Middle frontal gyrus (tissue), 1 donor: ENCODE measurements at regions not wholly inside any gene's neighbourhood (a gene's known extent, or its start where the extent isn't known, plus 50 kb on each side); places are given as distances from the start of the nearest gene placed in this dataset.
"Not testable (repeated sequence)": the region's sequence is repeated elsewhere in the genome, so short reads cannot be mapped to it uniquely, and the experiment has no call there.

Experiments used
- DNase-seq: peaks from one replicate; pipeline ENCODE4 v3.0.0-alpha.2; 2015; ENCODE audit warnings: low spot score; ENCODE audit errors: extremely low spot score

DNA sequence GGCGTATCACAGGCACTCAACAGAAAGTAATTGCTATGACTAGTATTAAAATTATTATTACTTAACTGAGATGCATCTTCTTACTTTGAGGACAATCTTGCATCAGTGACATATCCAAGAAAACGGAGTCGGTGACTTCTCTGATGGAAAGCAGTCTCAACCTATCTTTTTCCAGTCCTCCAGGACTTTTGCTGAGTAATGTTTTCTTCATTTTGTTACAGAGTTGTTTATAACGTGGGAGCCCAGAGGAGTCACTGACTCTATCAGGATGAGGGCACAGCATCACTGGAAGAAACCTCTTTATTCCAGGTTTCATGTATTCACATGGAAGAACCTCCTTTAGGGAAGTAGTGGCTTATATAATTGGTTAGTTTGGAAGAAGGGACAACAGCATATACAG lies 51.5 kb upstream of the MELK start:
- no peak for DNase-seq

DNA sequence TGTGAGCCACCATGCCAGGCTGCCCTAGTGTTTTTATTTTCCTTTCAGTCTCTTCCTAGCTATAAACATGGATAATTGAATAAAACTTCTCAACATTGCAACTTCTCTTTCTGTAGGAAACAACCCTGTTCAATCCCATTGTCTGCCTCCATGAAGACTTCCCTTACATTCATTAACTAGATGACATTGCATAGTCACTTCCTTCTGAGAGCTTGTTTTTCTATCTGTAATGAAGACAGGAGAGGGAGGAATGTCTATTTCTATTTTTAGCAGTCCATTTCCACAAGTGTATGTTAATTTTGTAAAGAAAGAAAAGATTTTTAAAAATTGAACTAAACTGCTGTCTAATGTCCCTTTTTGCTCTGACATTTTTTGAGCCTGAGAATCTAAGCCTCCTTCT lies 55.6 kb upstream of the MELK start:
- DNase-seq: no peak

DNA sequence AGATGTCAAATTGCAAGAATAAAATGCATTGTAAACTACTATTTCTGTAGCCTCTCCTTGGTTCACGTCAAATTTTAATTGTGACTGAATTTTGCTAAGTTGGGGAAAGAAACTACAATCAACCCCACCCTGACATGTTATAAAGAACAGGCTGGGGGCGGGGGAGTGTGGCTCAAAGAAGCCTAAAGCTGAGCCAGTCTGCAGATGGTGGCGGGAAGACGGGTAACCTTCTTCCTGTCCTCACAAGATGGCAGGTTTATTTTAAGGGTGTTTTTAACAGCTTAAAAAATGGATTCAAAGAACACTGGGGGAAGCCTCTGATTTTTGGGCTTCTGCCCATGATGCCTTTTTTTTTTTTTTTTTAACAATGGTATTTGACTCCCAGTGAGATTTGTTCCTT lies 68.5 kb upstream of the MELK start:
- no peak for DNase-seq

DNA sequence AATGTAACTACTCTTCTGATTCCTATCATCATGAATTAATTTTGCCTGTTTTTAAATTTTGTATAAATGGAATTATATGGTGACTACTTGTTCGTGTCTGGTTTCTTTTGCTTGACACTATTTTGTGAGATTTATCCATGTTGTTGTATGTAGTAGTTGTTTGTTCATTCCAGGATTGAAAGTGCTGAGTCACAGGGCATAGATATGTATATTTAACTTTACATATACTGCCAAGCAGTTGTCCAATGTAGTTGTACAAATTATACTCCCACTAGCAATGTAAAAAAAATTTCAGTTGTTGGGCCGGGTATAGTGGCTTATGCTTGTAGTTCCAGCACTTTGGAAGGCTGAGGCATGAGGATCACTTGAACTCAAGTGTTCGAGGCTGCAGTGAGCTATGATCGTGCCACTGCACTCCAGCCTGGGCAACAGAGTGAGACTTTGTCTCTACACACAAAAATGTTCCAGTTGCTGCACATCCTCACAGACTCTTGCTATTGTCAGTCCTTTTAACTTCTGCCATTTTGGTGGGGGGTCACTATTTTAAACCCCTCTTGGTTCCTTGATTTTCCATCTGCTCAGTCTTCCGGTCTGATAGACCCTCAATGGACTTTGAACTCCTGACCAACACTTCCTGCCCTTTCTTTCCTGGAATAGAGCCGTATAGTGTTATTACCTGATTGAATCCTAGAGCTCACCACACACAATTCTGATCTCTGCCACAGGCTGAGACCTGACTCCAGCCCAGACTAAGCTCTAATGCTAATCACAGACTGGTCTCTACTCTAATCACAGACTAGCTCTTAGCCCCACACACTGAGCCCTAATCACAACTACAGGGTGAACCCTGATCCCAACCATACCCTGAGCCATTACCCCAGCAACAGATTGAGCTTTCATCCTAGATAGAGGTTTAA lies 69.3 kb upstream of the MELK start:
- DNase-seq: no peak

DNA sequence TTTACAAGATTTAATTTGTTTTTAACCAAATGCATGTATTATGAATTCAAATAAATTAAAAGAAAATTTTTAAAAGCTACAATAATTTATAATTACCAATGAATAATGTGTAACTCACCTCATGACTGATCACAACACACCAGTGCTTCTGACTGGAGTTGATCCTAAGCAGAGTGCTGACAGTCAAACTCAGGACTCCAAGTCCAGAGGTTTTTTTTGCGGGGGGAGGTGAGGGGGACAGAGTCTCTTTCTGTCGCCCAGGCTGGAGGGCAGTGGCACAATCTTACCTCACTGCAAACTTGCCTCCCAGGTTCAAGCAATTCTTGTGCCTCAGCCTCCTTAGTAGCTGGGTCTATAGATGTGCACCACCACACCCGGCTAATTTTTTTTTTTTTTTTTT lies 71.0 kb upstream of the MELK start:
- no peak for DNase-seq

DNA sequence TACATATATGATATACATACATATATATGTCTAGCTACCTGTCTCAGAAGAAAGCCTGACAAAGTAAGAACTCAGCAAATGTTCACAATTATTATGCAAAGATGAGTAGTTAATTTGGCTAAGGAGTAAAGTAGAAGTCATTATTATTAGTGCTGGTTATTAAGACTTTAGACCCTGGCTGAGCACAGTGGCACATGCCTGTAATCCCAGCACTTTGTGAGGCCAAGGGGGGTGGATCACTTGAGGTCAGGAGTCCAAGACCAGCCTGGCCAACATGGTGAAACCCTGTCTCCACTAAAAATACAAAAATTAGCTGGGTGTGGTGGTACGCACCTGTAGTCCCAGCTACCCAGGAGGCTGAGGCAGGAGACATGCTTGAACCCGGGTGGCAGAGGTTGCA lies 71.8 kb upstream of the MELK start:
- not testable (repeated sequence) for DNase-seq

DNA sequence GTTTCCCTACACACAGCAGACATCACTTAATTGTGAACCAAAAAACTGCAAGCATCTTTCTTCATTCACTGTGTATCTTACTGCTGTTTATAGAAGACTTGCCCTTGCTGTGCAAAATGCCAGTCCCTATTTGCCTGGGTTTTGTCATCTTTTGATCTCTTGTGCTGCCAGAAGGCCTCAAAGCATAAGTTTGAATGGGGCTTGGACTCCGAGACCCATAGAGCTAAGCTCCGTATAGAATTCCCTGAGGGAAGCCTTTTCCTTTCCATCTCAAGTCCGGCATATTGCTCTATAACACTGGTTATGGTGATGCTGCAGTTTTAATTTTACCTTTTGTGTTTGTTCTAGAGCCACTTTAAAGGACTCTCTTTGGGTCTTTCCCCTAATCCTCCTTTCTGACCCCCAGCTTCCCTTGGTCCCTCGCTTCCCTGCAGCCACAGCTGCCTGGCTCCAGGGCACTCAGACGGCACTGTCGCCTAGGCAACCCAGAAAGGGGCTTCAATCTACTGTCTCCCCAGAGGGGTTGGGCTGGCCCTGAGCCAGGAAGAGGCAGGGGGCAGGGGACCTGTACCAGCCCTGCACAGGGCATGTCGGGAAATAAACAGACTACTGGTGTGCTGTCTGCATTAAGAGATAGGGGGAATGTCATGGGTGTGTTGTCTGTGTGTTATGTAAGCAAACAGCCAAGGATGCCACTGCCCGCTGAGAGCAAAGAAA lies 73.4 kb upstream of the MELK start:
- DNase-seq: no peak

DNA sequence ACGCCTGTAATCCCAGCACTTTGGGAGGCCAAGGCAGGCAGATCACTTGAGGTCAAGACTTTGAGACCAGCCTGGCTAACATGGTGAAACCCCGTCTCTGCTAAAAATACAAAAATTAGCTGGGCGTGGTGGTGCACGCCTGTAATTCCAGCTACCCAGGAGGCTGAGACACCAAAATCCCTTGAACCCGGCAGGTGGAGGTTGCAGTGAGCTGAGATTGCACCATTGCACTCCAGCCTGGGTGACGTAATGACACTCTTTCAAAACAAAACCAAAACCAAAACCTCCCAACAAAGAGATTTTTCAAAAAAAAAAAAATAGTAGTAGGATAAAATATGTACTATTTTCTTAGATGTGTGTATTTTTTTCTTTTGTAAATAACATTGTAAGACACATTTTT lies 79.1 kb upstream of the MELK start:
- DNase-seq: not testable (repeated sequence)

DNA sequence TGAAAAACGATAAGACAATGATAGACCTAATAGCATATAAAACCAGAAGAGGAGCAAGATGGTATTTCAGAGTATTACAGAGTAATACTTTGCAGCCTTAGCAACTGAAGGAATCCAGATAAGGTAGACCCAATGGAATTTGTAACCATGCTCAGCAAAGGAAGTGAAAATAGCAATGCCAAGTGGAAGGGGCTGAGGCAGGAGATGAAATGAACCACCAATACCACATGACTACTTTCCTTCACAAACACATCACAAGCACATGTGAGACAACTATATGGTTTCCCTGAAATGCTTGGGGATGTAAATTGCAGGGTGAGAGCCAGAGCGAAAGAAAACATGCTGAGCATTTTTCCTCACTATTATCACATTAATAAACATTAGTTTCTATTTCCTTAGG lies 79.8 kb upstream of the MELK start:
- no peak for DNase-seq

DNA sequence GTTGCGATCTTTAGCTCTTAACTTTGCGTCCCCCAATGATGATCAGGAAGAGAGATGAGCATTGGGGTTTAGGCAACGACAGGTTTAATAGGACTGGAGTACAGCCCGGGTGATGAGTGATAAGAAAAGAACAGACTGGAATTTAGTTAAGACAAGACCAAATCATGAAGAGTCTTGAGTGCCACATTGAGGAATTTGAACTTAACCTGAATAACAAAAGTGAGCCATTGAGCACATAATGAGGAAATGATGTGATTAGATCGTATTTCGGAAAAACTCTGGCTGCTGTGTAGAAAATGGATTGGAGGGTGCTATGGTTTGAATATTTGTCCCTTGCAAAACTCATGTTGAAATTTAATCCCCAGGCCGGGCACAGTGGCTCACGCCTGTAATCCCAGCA lies 83.2 kb upstream of the MELK start:
- DNase-seq: no peak

DNA sequence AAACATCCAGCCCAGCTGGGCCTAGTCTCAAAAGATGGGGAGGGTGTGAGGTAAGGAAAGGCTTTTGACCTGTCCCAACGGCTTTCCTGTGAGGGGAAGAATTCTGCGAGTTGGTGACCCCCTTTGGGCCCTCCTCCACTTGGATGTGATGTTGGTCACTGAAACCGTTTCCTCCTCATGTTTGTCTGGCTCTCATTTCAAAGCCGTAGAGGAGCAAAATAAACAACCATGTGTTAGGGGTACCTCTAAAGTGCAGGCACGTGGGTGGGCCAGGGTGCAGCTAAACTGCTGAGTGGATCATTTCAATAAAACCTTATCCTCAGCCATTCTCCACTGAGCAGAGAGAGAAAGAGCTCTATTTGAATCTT lies 84.3 kb upstream of the MELK start:
- DNase-seq: no peak

DNA sequence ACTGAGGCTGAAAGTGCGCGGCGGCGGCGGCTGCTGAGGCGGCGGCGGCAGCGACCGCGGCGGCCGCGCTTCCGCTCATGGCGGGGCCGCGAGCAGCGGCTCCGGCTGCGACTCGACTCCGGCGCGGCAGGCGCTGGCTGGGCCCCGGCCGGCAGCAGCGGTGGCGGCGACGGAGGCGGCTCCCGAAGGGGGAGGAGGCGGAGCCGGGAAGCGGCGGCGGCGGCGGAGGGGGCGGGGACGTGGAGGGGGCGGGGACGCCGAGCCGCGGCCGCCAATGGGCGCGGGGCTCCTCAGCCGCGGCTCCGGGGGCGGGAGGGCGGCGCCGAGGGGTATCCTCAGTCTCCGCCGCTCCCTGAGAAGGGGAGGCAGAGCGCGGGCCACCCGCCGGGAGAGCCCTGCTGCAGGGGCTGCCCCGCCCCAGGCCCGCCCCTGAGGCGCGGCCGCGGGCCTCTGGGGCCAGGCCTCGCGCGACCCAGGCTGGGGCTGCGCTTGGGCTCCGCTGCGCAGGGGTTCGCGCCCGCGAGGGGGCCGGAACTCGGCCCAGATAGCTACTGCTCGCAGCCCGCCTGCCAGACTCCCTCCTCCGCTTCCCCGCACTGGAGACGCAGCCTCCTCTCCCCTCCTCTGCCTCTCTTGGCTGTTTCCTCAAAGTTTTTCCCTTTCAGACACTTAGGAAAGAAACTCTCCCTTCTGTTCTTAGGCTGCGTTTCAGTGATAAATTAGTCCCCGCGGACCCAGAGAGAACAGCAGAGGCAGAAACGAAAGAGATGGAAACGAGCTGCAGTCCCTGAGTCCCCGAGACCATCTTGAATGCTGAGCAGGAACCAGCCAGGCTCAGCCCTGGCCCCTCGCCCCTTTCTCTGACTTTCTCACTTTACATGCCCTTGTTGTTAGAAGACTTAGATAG lies 85.0 kb upstream of the MELK start:
- DNase-seq: peak; percentile 82

DNA sequence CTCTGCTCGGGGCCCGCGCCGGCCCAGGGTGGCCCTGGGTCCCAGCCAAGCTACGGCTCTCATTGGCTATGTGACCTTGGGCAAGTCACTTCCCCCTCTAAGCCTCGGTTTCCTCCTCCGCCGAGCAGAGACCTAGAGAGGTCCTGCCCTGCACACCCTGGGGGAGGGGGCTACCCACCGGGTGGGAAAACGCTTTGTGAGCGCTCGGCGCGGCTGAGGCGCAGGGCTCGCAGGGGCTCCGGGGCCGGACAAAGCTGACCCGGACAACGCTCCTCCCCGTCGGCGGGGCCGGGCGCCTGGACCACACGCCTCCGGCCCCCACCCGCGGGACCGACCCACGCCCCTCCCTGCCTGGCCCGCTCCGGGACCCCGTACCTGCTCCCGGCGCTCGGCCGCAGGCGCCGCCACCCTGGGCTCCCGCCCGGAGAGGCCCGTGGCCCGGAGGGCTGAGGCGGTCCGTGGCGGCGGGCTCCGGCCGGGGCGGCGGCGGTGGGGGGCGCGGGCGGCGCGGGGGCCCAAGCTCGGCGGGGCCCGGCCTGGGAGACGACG lies 85.7 kb upstream of the MELK start:
- no peak for DNase-seq

DNA sequence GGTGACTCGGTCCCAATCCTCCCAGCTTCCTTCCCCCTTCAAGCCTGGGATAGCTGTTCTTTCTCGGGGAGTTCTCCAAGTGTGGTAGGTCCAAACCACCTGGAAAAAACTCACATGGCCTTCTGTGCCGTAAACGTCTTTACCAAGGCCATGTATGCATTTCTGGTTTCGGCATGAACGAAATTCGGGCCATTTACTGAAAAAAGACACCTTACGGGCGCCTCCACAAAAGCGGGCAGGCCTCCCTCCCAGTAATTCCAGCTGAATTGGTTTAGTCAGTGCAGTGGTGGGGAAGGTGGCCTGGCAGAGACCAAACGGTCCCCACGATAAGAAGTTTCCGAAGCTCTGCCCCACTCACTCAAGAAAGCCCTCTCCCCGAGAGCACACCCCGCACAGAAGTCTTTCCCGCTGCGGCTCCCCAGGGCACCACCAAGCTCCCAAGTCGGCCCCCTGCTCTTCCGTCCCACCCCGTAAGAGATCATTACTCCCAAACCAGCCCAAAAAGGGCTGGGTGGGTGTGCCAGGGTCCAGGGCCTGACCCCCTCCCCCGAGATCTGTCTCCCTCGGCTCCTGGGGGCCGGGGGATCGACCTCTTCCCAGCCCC lies 86.3 kb upstream of the MELK start:
- DNase-seq: no peak

DNA sequence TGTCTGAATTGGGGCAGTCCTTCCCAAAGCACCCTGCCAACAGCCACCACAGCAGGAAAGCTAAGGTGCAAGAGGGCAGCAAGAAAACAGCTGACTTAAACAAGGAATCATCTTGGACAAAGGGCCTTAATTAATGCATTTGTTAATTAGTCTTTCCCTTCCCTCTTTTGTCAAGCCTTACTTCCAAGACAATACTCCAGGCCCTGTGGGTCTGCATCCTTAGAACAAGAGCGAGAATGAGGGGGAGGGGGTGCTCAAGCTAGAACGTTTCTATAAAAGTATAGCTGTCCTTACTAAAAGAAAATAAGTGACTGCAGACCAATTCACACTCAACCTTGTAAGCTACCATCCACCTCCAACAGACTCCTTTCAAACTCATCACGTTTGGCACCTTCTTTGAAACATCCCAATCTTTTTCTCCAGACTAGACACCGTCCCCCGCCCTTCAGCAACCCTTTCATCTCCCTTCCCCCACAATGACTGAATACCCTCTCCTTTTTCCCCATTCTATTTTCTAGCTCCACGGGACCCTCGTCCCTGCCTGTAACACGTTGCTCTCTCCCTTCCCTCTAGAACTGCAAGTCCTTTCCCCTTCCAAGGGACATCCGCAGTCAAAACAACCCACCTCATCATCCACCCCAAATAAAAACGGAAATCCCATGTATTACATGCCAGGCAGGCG lies 85.7 kb upstream of the RNF38 start:
- no peak for DNase-seq

DNA sequence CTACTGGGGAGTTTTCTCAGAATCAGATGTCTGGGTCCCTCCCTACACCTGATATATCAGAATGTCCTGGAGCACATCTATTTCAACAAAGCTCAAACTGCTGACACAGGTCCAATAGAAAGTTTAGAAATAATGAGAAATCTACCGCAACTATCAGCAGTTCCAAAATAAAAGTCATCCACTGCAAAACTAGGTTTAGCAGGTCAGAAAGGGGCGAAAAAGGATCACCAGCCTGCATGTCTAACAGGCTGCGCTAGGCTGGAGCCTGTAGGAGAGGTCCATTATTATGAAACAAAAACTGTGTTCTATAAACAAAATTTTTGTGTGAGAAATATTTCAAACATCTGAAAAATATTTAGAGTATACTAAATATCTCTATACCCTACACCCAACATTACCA lies 84.1 kb upstream of the RNF38 start:
- no peak for DNase-seq

DNA sequence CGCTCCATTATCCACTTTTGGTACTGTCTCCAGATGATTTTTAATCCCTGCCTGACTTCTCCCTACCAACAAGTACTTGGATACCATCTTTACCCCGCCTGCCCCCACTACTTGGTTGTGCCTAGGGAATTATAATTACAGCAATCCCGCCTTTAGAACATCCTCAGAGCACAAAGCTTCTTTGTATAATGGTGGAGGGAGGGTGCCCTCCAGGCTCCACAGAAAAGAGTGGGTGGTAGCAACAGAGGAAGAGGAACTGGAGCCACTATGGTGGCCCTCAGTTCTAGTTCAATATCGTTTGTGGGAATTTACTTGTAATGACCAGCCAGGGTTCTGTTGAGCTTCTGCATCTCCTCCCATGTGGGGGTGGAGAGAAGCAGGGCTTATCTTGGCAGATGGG lies 79.0 kb upstream of the RNF38 start:
- DNase-seq: no peak

DNA sequence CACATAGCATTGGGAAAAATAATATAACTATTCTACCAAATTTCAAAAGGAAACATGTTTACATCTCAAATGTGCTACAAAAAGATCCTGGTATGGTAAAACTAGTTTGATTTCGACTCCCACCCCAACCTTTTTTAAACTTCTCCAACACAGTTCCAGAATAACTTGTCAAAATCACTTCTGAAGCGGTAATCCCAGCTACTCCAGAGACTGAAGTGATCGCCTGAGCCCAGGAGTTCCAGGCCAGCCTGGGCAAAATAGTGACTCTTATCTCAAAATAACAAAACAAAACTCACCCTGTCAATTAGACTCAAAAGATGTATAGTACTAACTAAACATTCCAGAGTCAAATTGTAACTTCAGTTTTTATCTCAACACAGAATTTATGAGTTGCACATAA lies 71.3 kb upstream of the RNF38 start:
- no peak for DNase-seq

DNA sequence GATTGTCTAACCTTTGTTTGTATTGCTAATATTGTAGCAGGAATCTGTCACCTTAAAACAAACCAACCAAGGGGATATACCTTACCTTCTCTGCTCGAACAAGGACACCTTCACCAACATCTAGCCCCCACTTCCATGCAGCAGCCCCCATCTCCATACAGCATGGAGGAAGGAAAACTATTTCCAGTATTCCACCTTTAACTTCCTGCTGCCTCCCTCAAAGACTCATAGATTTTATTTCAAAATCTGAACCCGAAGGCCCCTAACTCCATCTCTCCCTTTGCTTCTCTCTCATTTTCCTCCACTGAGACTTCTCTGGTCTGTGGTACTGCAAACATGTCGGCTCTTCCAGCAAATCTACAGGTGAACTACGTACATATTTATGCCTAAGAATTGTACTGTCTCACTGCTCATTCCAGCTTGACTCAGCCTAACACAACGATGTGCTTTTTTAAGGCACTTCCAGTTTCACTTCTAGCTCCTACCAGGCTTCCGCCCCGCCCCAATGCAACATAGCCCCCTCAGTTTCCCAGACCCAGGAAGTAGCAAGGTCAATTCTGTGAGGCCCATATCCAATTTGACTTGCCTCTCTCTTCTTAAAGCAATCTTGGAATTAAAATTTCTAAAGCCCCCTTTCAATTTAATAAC lies 70.7 kb upstream of the RNF38 start:
- no peak for DNase-seq

DNA sequence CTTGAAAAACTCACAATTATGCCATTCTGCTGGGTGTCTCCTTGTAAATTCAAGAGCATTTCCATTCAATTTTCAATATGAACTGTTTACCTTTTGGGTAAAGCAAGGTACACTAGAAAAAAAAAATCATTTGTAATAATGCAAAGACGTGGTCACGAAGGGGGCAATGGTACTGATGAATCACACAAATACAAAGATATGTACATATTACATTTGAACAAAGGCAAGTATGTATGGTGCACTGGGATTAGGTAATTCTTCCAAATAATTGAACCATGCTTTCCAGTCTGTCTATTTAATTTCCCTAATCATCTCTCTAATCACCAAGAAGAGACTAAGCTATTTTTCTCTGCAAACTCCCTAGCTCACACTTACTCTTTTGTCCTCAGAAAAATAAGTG lies 63.4 kb upstream of the RNF38 start:
- no peak for DNase-seq
